ENCODE measurements at regions not wholly inside any gene's neighbourhood (a gene's known extent, or its start where the extent isn't known, plus 50 kb on each side); places are given as distances from the start of the nearest gene placed in this dataset.

- no peak for TF ChIP-seq CTCF (IDR thresholded peaks at IDR 0.05)
- no peak for TF ChIP-seq POLR2A (IDR thresholded peaks at IDR 0.05)
- TF ChIP-seq EP300 (IDR thresholded peaks at IDR 0.05): no peak
These were observed 1279.9 kb upstream of the NRXN1 start for GRCh38 chr2:52311862-52312261.
